ENCODE measurements at regions not wholly inside any gene's neighbourhood (a gene's known extent, or its start where the extent isn't known, plus 50 kb on each side); places are given as distances from the start of the nearest gene placed in this dataset.

GRCh38 chr6:4625557-4625956 lies 150.6 kb upstream of the CDYL start:
- TF ChIP-seq CTCF (IDR thresholded peaks at IDR 0.05) (no peak), POLR2A (IDR thresholded peaks at IDR 0.05) (no peak)

Measured in stomach (tissue), 4 donors.